ENCODE measurements at regions not wholly inside any gene's neighbourhood (a gene's known extent, or its start where the extent isn't known, plus 50 kb on each side); places are given as distances from the start of the nearest gene placed in this dataset.

DNA sequence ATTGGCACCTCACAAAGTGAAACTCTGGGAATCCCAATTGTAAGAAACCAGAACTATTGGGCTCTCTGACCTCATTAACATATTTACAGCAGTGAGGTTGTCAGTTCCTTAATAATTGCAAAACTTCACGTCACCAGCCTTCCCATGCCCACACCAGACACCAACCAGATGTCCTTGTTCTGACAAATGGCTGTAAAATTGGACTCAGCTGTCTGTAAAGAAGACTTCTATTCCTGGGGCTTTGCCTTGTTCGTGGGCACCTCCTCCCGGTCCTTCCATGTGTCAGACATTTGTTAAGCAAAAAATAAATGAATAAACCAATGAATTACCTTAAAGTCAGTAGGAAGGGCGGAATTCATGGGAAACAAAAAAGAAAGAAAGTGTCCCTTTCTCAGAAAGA lies 284.3 kb upstream of the CDH11 start:
- DNase-seq (ENCODE audit: low read depth) = no peak

DNA sequence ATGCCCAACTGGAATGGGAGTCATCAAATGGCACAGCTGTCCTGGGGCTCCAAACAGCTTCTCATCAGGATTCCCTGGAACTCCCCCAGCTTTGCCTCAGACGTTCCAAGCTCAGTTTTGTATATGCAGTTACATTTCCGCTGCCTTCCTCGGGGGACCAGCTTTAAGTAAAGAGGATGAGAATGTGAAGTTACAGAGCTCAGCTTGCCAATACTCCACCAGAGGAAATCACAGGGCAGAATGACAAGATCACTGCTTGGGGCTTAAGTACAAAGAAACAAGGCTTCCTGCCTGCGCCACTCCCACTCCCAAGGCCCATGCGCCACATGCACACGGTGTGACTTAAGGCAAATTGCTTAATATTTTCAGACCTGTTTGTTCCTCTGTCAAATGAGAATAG lies 272.4 kb upstream of the CDH11 start:
- TF ChIP-seq, protein P1, sequence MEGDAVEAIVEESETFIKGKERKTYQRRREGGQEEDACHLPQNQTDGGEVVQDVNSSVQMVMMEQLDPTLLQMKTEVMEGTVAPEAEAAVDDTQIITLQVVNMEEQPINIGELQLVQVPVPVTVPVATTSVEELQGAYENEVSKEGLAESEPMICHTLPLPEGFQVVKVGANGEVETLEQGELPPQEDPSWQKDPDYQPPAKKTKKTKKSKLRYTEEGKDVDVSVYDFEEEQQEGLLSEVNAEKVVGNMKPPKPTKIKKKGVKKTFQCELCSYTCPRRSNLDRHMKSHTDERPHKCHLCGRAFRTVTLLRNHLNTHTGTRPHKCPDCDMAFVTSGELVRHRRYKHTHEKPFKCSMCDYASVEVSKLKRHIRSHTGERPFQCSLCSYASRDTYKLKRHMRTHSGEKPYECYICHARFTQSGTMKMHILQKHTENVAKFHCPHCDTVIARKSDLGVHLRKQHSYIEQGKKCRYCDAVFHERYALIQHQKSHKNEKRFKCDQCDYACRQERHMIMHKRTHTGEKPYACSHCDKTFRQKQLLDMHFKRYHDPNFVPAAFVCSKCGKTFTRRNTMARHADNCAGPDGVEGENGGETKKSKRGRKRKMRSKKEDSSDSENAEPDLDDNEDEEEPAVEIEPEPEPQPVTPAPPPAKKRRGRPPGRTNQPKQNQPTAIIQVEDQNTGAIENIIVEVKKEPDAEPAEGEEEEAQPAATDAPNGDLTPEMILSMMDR (conservative IDR thresholded peaks at IDR 0.05; ENCODE audit: low read depth, low read length) = no peak
- no peak overlapping the region for H3K4me3 ChIP-seq (ENCODE audit: low read depth, low read length)
- peak; percentile 32 for DNase-seq (ENCODE audit: low read depth)

More for the DNA sequence above, 284.3 kb upstream of the CDH11 start:
- TF ChIP-seq, protein P1 (conservative IDR thresholded peaks at IDR 0.05; ENCODE audit: low read depth, low read length) = no peak
- H3K4me3 ChIP-seq (ENCODE audit: low read depth, low read length) = no peak overlapping the region

DNA sequence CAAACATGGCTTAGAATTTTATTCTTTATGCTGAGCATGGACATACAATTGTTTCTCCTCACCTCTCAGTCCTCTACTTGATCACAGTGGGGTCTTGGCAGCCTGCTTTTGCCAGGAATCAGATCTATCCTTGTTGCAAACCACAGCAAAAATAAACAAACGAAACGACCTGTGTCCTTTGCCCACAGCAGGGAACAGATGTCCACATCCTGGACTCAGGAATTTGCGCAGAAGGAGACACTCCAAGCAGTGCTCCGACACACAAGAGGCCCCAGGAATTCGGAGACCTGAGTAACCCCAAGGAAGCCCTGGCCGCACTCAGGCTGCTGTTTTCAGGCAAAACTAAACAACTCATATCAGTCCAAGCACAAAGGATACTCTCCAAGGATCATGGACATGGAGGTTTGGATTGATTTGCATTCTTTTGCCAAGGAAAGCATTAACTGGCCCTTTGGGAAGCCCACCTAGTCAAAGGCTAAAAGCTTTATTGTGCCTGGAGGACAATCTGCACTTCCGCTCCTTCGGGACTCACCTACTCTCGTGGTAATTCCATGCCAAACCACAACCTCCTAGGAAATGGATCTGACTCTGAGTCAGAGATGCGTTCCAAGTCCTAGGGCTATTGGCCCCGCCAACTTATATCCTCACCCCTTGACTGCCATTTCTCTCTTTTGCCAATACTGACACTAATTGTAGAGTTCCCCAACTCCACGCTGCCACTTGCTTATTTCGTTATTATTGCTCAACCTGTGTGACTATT lies 271.1 kb upstream of the CDH11 start:
- H3K4me3 ChIP-seq (ENCODE audit: low read depth, low read length) = no peak overlapping the region
- TF ChIP-seq, protein P1 (conservative IDR thresholded peaks at IDR 0.05; ENCODE audit: low read depth, low read length) = no peak
- peak; percentile 75 for DNase-seq (ENCODE audit: low read depth)

DNA sequence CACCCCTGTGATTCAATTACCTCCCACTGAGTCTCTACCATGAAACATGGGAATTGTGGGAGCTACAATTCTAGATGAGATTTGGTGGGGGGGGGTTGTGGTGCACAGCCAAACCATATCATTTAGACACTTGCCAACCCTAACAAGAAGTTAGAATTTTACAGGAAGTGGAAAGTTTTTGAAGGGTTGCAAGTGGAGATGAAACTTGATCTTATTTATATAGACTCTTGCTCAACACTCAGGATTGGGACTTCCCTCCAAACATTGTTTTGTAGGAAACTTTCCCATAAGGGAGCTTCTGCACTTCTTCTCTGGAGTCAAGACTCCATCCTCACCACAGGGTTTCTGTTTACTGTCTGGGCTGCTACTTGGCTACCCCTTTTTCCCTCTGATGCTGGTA lies 266.7 kb upstream of the CDH11 start:
- TF ChIP-seq, protein P1 (conservative IDR thresholded peaks at IDR 0.05; ENCODE audit: low read depth, low read length) = no peak
- DNase-seq (ENCODE audit: low read depth) = peak; percentile 92
- H3K4me3 ChIP-seq (ENCODE audit: low read depth, low read length) = no peak overlapping the region

DNA sequence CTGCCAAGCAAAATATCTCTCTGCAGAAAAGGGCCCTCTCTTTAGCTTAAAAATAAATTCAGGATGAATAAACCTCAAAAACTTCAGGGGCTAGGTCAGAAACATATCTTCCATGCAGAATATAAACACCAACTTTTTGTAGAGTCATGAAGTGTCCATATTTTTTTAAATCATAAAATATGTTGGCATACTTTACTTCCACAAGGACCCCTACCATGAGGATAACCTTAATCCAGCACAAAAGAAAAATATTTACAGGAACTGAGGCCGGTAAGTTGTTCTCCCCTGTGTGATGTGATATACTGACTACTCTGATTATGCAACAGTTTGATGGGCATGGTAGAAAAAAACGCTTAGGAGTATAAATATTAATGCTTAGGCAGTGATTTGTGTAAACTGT lies 264.8 kb upstream of the CDH11 start:
- TF ChIP-seq, protein P1 (conservative IDR thresholded peaks at IDR 0.05; ENCODE audit: low read depth, low read length) = no peak

DNA sequence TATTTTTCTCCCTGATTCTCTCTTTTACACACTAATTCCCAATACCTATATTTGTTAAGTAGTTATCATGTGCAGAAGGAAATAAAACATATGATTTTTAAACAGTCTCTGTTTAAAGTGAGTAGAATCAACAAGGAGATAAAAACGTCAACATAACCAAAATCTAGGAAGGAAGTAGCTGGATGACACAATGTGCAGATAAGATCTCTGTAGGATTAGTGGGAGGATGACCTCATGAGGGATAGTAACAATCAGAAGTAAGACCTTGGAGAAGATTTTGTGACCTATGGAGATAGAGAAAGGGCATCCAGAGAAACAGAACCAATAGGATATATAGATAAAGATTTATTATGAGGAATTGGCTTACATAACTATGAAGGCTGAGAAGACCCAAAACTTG lies 262.6 kb upstream of the CDH11 start:
- no peak overlapping the region for H3K4me3 ChIP-seq (ENCODE audit: low read depth, low read length)
- DNase-seq (ENCODE audit: low read depth) = no peak
- TF ChIP-seq, protein P1 (conservative IDR thresholded peaks at IDR 0.05; ENCODE audit: low read depth, low read length) = no peak

More for the DNA sequence above, 264.8 kb upstream of the CDH11 start:
- peak; percentile 57 for DNase-seq (ENCODE audit: low read depth)
- H3K4me3 ChIP-seq (ENCODE audit: low read depth, low read length) = no peak overlapping the region

DNA sequence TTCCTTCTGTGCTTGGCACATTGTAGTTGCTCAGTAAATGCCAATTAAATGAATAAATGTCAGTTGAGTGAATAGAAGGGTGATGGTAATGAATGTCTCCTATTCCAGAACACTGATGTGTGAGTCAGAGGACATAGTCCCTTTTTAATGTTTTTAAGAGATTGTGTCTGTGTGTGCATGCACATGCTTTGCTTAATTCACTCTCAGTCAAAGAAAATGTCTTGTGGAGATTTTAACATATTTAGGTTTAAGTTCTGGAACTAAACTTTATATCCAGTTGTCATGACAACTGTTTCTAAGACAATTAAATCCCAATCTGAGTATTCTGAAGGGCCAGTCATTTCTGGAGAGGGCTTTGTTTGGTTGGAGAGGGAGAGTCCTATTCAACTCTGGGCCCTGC lies 255.3 kb upstream of the CDH11 start:
- DNase-seq (ENCODE audit: low read depth) = no peak
- TF ChIP-seq, protein P1 (conservative IDR thresholded peaks at IDR 0.05; ENCODE audit: low read depth, low read length) = no peak
- no peak overlapping the region for H3K4me3 ChIP-seq (ENCODE audit: low read depth, low read length)

Measured in choroid plexus epithelial cell (primary cell).